ENCODE measurements at regions not wholly inside any gene's neighbourhood (a gene's known extent, or its start where the extent isn't known, plus 50 kb on each side); places are given as distances from the start of the nearest gene placed in this dataset.

GRCh38 chr1:38331496-38332210 lies 285.1 kb upstream of the POU3F1 start:
- TF ChIP-seq, protein P1, sequence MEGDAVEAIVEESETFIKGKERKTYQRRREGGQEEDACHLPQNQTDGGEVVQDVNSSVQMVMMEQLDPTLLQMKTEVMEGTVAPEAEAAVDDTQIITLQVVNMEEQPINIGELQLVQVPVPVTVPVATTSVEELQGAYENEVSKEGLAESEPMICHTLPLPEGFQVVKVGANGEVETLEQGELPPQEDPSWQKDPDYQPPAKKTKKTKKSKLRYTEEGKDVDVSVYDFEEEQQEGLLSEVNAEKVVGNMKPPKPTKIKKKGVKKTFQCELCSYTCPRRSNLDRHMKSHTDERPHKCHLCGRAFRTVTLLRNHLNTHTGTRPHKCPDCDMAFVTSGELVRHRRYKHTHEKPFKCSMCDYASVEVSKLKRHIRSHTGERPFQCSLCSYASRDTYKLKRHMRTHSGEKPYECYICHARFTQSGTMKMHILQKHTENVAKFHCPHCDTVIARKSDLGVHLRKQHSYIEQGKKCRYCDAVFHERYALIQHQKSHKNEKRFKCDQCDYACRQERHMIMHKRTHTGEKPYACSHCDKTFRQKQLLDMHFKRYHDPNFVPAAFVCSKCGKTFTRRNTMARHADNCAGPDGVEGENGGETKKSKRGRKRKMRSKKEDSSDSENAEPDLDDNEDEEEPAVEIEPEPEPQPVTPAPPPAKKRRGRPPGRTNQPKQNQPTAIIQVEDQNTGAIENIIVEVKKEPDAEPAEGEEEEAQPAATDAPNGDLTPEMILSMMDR (IDR thresholded peaks at IDR 0.05): no peak
- no peak for TF ChIP-seq POLR2AphosphoS5 (IDR thresholded peaks at IDR 0.05)
- no peak for TF ChIP-seq POLR2A (IDR thresholded peaks at IDR 0.05)

All from breast epithelium (tissue), 3 donors.